Adrenal gland (tissue), 9 donors: ENCODE measurements at regions not wholly inside any gene's neighbourhood (a gene's known extent, or its start where the extent isn't known, plus 50 kb on each side); places are given as distances from the start of the nearest gene placed in this dataset.
"Not testable (repeated sequence)": the region's sequence is repeated elsewhere in the genome, so short reads cannot be mapped to it uniquely, and the experiment has no call there.

Experiments used
- DNase-seq, 7 donors: peaks; one replicate each; pipeline ENCODE4 v3.0.0-alpha.2; 2019 to 2020
- H3K27ac ChIP-seq, 5 donors: fragments of 200-600 bp; sonication (generic) in 4 of 5; 1 replicate in 3 of 5; 2 replicates in 2 of 5; pipeline versions ENCODE4 v1.5.1 to v1.8.0; 2016 to 2020; ENCODE audit warnings: mild to moderate bottlenecking in 1 of 5
- H3K27me3 ChIP-seq: fragments of 200-600 bp; 2 replicates; pipeline ENCODE4 v1.8.0; 2021
- H3K36me3 ChIP-seq, 2 donors: fragments of 200-600 bp; replicated peaks in 1 of 2; 1 replicate in 1 of 2; 2 replicates in 1 of 2; pipeline versions ENCODE4 v1.5.1 to v1.8.0; 2018 to 2022
- H3K4me1 ChIP-seq, 2 donors: fragments of 200-600 bp; replicated peaks in 1 of 2; 1 replicate in 1 of 2; 2 replicates in 1 of 2; pipeline versions ENCODE4 v1.5.1 to v1.8.0; 2018 to 2021
- H3K4me3 ChIP-seq, 4 donors: fragments of 200-600 bp; sonication (generic) in 3 of 4; one replicate each; pipeline ENCODE4 v1.5.1; 2016 to 2018
- H3K9me3 ChIP-seq, 3 donors: fragments of 200-600 bp; sonication (generic) in 1 of 3; replicated peaks in 1 of 3; 1 replicate in 2 of 3; 2 replicates in 1 of 3; pipeline versions ENCODE4 v1.5.1 to v1.8.0; 2016 to 2021
- POLR2A ChIP-seq, 2 donors: fragments of 450-650 bp; IDR thresholded peaks; one replicate each; pipeline ENCODE4 v1.6.1; 2017; ENCODE audit warnings: antibody characterized with exemption in 2 of 2, mild to moderate bottlenecking in 2 of 2, moderate library complexity in 1 of 2
- WGBS, 4 donors: extraction: QIAGEN DNeasy Blood & Tissue Kit in 2 of 4; methylation state at CpG; one replicate each; pipeline versions ENCODE4 v1.1.5 to v1.1.7; 2013 to 2017; 5-methylcytosine and 5-hydroxymethylcytosine counted together
- intact Hi-C, 2 donors: fragments of 100-400 bp; cut with DNase I; formaldehyde crosslinking; loops; one replicate each; pipeline versions ENCODE4 v1.14.1 to v1.15.0; 2022 to 2023
- TF ChIP-seq, protein P1 (sequence below), 6 experiments: fragments of 450-650 bp in 4 of 6; fragments of 200-600 bp in 2 of 6; sonication (generic) in 1 of 6; IDR thresholded peaks; 1 replicate in 5 of 6; 2 replicates in 1 of 6; pipeline versions ENCODE4 v1.5.1 to v1.8.0; 2016 to 2021; ENCODE audit warnings: antibody characterized with exemption in 6 of 6, mild to moderate bottlenecking in 2 of 6, moderate library complexity in 1 of 6
- donor health status: healthy with polysubstance abuse.
- donor health status: Bipolar disorder and iron deficiency.
- donor health status: DM: yes; HTN: yes; CAD: no.
- donor health status: DM: no; HTN: no; CAD: no.
- donor health status: DM: no; HTN: no; CAD: no.

DNA sequence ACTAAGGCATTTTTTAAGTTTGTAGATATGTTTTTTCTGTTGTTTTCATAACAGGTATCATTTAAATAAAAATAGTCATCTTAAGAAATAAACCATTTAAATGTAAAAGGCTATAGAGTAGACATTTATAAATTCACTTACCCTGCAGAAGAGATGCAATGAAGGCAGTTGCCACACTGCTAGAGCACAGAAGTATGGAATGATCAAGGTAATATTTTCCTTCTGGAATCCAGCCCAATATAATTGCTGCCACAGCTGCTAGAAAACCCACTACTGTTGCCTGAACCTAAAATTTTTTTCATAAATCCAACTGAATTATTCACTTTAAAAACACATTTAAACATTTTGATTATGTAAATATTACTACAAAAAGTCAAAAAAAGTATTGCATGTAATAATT is 69.2 kb downstream of the SLC41A2 start:
- Histone ChIP-seq H3K27ac (no peak overlapping the region), H3K36me3 (no peaks in the 10 kb centered on the region), H3K4me3 (no peak overlapping the region), H3K4me1 (no peaks in the 10 kb centered on the region), H3K27me3 (no peaks in the 10 kb centered on the region), H3K9me3 (no peaks in the 10 kb centered on the region)
- intact Hi-C loops: loop anchor here in 1 of 2 donors (10.0 kb wide), 1 partner anchor 176 kb away; no protein-coding TSS in a partner anchor
- TF ChIP-seq POLR2A (IDR thresholded peaks at IDR 0.05): no peak
- TF ChIP-seq, protein P1, sequence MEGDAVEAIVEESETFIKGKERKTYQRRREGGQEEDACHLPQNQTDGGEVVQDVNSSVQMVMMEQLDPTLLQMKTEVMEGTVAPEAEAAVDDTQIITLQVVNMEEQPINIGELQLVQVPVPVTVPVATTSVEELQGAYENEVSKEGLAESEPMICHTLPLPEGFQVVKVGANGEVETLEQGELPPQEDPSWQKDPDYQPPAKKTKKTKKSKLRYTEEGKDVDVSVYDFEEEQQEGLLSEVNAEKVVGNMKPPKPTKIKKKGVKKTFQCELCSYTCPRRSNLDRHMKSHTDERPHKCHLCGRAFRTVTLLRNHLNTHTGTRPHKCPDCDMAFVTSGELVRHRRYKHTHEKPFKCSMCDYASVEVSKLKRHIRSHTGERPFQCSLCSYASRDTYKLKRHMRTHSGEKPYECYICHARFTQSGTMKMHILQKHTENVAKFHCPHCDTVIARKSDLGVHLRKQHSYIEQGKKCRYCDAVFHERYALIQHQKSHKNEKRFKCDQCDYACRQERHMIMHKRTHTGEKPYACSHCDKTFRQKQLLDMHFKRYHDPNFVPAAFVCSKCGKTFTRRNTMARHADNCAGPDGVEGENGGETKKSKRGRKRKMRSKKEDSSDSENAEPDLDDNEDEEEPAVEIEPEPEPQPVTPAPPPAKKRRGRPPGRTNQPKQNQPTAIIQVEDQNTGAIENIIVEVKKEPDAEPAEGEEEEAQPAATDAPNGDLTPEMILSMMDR (IDR thresholded peaks at IDR 0.05): no peak
- DNase-seq: no peak

DNA sequence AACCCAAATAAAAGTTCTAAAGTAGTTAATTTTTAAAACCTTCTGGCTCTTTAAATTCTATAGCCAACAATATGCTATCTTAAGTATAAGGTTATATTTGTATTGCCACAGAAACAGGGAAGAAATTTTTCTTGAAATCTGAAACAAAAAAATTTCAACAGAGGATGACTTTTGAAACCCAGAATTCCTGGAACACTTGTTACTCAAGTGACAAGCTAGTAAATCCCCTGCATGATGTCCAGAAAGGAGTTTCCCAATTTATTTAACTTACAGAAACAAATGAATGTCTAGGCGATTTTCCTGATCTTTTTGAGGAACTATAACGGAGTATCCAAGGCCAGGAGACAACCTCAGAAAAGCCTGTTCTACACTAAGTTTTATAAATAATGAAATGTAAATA is 69.6 kb downstream of the SLC41A2 start:
- no peaks in the 10 kb centered on the region for H3K36me3 ChIP-seq
- no peak for DNase-seq
- no peak overlapping the region for H3K4me3 ChIP-seq
- H3K27ac ChIP-seq: no peak overlapping the region
- intact Hi-C loops: loop anchor here in 1 of 2 donors (10.0 kb wide), 1 partner anchor 176 kb away; no protein-coding TSS in a partner anchor
- no peaks in the 10 kb centered on the region for H3K9me3 ChIP-seq
- no peaks in the 10 kb centered on the region for H3K4me1 ChIP-seq
- 80 to 92% (median 85%) methylated on average over 2 of the region's 2 CpGs for WGBS, 4 donors
- H3K27me3 ChIP-seq: no peaks in the 10 kb centered on the region
- no peak for TF ChIP-seq POLR2A (IDR thresholded peaks at IDR 0.05)
- TF ChIP-seq, protein P1 (IDR thresholded peaks at IDR 0.05): no peak

DNA sequence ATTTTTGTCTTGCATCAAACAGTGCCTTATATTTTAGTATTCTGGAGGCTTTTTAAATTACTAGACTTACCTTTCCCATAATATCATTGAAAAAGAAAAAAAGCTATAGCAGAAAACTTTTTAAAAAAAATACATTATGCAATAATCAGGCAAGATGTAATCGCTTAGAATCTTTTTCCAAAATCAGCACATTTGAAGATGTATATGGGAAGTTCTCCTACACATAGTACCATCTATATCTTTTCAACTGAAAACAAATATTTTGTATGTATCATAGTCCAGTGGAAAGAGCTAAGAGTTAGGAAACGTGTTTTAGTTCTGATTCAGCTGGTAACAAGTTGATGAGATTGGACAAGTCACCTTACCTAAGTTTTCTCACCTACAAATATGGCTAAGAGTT is 70.6 kb downstream of the SLC41A2 start:
- H3K36me3 ChIP-seq: no peaks in the 10 kb centered on the region
- H3K27ac ChIP-seq: no peak overlapping the region
- no peak overlapping the region for H3K4me3 ChIP-seq
- 82 to 90% (median 86%) methylated on average over 2 of the region's 2 CpGs for WGBS, 4 donors
- TF ChIP-seq POLR2A (IDR thresholded peaks at IDR 0.05): no peak
- TF ChIP-seq, protein P1 (IDR thresholded peaks at IDR 0.05): no peak
- no peaks in the 10 kb centered on the region for H3K27me3 ChIP-seq
- no peaks in the 10 kb centered on the region for H3K9me3 ChIP-seq
- intact Hi-C loops: loop anchor here in 1 of 2 donors (10.0 kb wide), 1 partner anchor 177 kb away; no protein-coding TSS in a partner anchor
- no peaks in the 10 kb centered on the region for H3K4me1 ChIP-seq
- no peak for DNase-seq

DNA sequence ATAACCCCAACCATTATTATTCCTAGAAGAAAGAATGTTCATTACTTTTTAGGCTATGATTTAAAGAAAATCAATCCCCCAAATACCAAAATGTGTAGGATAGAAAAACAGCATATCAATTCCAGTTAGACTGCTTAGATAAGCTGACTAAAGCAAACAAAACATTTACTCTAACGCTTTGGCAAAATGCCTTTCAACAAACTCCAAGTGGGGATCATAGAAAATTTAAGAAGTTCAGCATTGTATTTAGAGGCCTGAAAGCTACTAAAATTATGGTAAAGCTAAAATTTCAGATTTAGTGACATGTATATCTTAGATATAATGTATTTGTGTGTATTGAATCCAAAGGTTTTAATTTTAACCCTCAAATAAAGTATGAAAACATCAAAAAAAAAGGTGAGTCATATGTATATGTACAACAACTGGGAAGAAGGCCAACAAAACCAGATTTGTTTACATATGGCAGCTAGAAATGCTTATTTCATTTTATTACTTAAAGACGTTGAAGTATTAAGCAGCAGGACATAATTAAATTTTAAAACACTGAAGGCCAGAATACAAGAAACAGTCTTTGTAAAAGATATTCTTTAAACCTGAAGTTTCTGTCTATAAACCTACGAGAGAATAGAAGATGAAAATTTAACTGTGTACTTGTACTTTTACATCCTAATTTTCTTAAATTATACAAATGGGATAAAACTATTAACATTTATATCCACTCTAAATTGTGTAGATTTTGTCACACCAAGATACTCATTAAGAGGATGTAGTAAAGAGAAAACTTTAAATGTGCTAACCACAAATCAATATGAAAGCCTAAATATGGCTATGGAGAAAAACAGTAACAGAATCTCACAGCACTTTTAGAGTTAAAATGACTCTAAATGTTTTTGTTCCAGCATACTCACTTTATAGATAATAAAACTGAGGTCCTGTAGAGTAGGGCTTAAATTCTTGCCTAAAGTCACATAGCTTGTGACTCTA is 71.4 kb downstream of the SLC41A2 start:
- intact Hi-C loops: loop anchor here in 1 of 2 donors (10.0 kb wide), 1 partner anchor 178 kb away; no protein-coding TSS in a partner anchor
- H3K4me3 ChIP-seq: no peak overlapping the region
- DNase-seq: no peak
- no peaks in the 10 kb centered on the region for H3K36me3 ChIP-seq
- H3K4me1 ChIP-seq: no peaks in the 10 kb centered on the region
- H3K27ac ChIP-seq: no peak overlapping the region
- H3K27me3 ChIP-seq: no peaks in the 10 kb centered on the region
- 87 to 93% (median 88%) methylated on average over 3 of the region's 3 CpGs for WGBS, 4 donors
- no peaks in the 10 kb centered on the region for H3K9me3 ChIP-seq
- no peak for TF ChIP-seq POLR2A (IDR thresholded peaks at IDR 0.05)
- TF ChIP-seq, protein P1 (IDR thresholded peaks at IDR 0.05): no peak

DNA sequence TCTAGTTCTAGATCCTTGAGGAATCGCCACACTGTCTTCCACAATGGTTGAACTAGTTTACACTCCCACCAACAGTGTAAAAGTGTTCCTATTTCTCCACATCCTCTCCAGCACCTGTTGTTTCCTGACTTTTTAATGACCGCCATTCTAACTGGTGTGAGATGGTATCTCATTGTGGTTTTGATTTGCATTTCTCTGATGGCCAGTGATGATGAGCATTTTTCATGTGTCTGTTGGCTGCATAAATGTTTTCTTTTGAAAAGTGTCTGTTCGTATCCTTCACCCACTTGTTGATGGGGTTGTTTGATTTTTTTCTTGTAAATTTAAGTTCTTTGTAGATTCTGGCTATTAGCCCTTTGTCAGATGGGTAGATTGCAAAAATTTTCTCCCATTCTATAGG is 79.2 kb downstream of the SLC41A2 start:
- DNase-seq, H3K4me3 ChIP-seq, H3K27ac ChIP-seq, H3K9me3 ChIP-seq, H3K36me3 ChIP-seq, intact Hi-C loops, H3K4me1 ChIP-seq, H3K27me3 ChIP-seq: not testable (repeated sequence)
- WGBS, 4 donors: 82 to 94% (median 84%) methylated on average over 1 to 3 of the region's 3 CpGs
